ENCODE measurements at regions not wholly inside any gene's neighbourhood (a gene's known extent, or its start where the extent isn't known, plus 50 kb on each side); places are given as distances from the start of the nearest gene placed in this dataset.

DNA sequence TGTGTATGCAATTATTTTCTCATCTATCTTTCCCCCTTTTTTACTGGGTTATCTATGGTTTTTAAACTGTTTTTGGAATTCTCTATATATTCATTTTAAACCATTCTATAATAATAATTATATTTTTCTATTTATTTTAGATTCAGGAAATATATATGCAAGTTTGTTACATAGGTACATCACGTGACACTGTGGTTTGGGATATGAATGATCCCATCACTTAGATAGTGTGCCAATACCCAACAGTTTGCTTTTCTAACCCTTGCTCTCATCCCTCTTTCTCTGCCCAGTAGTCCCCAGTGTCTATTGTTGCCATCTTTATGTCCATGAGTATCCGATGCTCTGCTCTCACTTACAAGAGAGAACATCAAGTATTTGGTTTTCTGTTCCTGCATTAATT lies 65.8 kb upstream of the SPHKAP start:
- intact Hi-C loops (cut with DNase I) = no loop called here

DNA sequence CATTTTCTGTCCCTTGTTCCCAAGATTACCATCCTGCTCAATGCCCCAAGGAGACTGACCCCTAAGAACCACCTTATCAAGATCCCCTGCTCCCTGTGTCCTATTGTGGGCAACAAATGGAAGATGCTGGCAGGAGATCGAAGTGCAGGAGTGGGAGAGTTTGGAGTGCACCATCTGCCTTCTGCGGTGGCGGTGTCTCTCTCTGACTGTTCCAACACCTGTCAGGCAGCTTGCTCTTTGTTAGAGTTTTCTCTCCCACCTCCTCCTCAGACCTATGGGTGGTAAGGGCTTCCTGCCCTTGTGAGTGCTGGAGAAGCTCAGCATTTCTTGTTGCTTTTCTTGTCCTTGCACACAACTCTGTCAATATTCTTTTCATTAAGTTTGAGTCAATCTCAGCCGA lies 64.1 kb upstream of the SPHKAP start:
- WGBS = 77% methylated on average over 4 of the region's 4 CpGs
- no peaks in the 10 kb centered on the region for H3K27me3 ChIP-seq (replicated peaks; ENCODE audit: insufficient read depth)
- no peak overlapping the region for H3K4me3 ChIP-seq
- DNase-seq (ENCODE audit: low spot score) = no peak
- no peaks in the 10 kb centered on the region for H3K9me3 ChIP-seq
- H3K4me1 ChIP-seq (replicated peaks) = no peaks in the 10 kb centered on the region
- intact Hi-C loops (cut with DNase I) = no loop called here
- no peak overlapping the region for H3K27ac ChIP-seq
- TF ChIP-seq POLR2A (IDR thresholded peaks at IDR 0.05) (no peak), POLR2AphosphoS5 (IDR thresholded peaks at IDR 0.05) (no peak)
- TF ChIP-seq, protein P1, sequence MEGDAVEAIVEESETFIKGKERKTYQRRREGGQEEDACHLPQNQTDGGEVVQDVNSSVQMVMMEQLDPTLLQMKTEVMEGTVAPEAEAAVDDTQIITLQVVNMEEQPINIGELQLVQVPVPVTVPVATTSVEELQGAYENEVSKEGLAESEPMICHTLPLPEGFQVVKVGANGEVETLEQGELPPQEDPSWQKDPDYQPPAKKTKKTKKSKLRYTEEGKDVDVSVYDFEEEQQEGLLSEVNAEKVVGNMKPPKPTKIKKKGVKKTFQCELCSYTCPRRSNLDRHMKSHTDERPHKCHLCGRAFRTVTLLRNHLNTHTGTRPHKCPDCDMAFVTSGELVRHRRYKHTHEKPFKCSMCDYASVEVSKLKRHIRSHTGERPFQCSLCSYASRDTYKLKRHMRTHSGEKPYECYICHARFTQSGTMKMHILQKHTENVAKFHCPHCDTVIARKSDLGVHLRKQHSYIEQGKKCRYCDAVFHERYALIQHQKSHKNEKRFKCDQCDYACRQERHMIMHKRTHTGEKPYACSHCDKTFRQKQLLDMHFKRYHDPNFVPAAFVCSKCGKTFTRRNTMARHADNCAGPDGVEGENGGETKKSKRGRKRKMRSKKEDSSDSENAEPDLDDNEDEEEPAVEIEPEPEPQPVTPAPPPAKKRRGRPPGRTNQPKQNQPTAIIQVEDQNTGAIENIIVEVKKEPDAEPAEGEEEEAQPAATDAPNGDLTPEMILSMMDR (IDR thresholded peaks at IDR 0.05) = no peak
- no peaks in the 10 kb centered on the region for H3K36me3 ChIP-seq

More for the DNA sequence above, 65.8 kb upstream of the SPHKAP start:
- Histone ChIP-seq H3K4me3 (no peak overlapping the region), H3K27me3 (replicated peaks; ENCODE audit: insufficient read depth) (no peaks in the 10 kb centered on the region), H3K9me3 (no peaks in the 10 kb centered on the region), H3K4me1 (replicated peaks) (no peaks in the 10 kb centered on the region), H3K36me3 (no peaks in the 10 kb centered on the region), H3K27ac (no peak overlapping the region)
- WGBS = 94% methylated on average over 2 of the region's 2 CpGs
- TF ChIP-seq POLR2A (IDR thresholded peaks at IDR 0.05) = no peak
- TF ChIP-seq POLR2AphosphoS5 (IDR thresholded peaks at IDR 0.05) = no peak
- TF ChIP-seq, protein P1 (IDR thresholded peaks at IDR 0.05) = no peak
- no peak for DNase-seq (ENCODE audit: low spot score)

DNA sequence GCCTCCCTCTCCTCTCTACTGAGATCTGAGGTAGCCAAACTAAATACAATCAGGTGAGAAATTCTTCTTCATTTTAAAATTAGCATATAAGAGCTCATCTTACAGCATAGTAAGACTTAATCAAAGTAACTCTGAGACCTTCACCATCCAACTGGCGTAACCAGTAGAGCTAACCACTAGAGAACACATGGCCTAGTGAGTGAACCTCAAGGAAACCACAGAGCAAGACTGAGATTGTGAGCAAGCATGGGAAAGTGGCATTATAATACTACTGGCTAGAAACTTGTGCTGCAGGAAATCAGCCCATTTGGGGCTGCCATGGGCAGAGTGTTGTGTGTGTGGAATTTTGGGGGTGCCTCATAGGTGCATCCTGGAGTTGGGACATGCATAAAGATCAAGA lies 61.1 kb upstream of the SPHKAP start:
- H3K4me1 ChIP-seq (replicated peaks) = no peaks in the 10 kb centered on the region
- intact Hi-C loops (cut with DNase I) = no loop called here
- 96% methylated on average over 1 of the region's 1 CpG for WGBS
- no peak for DNase-seq (ENCODE audit: low spot score)
- no peak for TF ChIP-seq POLR2A (IDR thresholded peaks at IDR 0.05)
- TF ChIP-seq, protein P1 (IDR thresholded peaks at IDR 0.05) = no peak
- no peak for TF ChIP-seq POLR2AphosphoS5 (IDR thresholded peaks at IDR 0.05)
- H3K27ac ChIP-seq = no peak overlapping the region
- no peaks in the 10 kb centered on the region for H3K9me3 ChIP-seq
- H3K36me3 ChIP-seq = no peaks in the 10 kb centered on the region
- no peak overlapping the region for H3K4me3 ChIP-seq
- H3K27me3 ChIP-seq (replicated peaks; ENCODE audit: insufficient read depth) = no peaks in the 10 kb centered on the region

DNA sequence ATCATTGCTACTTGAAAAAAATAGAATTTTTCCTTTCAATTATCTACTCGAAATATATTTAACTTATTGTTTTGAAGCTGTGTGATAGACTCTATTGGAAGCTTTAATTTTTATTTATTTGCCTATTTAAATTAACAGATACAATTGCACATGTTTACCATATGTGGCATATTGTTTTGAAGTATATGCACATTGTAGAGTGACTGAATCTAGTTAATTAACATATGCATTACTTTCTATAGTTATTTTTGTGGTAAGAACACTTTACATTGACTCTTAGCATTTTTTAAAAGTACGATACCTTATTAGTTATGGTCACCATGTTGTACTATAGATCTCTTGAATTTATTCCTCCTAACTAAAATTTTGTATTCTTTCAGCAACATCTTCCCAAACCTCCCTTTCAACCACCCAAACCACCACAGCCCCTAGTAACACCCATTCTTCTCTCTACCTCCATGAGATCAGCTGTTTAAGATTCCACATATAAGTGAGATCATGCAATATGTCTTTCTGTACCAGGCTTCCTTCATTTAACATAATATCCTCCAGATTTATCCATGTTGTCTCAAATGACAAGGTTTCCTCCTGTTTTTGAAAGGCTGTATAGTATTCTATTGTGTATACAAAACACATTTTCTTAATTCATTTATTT lies 58.5 kb upstream of the SPHKAP start:
- Histone ChIP-seq H3K9me3 (no peaks in the 10 kb centered on the region), H3K4me1 (replicated peaks) (no peaks in the 10 kb centered on the region), H3K27ac (no peak overlapping the region), H3K36me3 (no peaks in the 10 kb centered on the region), H3K27me3 (replicated peaks; ENCODE audit: insufficient read depth) (no peaks in the 10 kb centered on the region), H3K4me3 (no peak overlapping the region)
- TF ChIP-seq, protein P1 (IDR thresholded peaks at IDR 0.05) = no peak
- TF ChIP-seq POLR2AphosphoS5 (IDR thresholded peaks at IDR 0.05) (no peak), POLR2A (IDR thresholded peaks at IDR 0.05) (no peak)
- no peak for DNase-seq (ENCODE audit: low spot score)
- intact Hi-C loops (cut with DNase I) = no loop called here
- WGBS = 82% methylated on average over 2 of the region's 2 CpGs

DNA sequence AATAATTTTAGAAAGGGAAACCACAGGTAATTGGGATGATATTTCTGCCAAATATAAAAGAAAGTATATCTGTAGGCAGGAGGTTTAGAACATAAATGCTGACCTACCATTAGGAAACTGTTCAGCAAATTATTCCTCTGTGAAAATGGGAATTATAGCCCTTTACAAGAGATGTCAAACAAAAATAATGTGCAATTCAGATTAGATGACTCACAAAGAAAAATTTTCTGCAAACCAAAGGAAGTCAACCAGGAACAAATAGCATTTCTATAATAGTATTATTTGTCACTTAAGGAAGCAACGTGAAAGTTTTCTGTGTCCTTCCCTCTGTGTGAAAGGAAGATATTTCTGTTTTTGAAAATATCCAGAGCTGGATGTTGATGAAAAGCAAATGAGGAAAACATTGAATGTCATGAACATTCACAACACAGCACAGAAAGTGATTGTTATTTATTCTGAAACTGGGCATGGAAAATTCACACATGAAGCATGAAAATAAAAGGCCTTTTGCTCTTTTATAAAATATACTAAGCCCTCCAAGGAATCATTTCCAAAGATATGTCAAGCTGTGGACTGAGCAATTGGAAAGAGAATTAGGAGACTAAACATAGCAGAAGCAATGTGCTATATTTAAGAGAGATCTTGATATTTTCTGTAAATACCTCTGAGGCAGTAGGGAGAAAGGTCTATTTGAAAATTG lies 57.9 kb upstream of the SPHKAP start:
- Histone ChIP-seq H3K4me3 (no peak overlapping the region), H3K27me3 (replicated peaks; ENCODE audit: insufficient read depth) (no peaks in the 10 kb centered on the region), H3K4me1 (replicated peaks) (no peaks in the 10 kb centered on the region), H3K36me3 (no peaks in the 10 kb centered on the region), H3K27ac (no peak overlapping the region), H3K9me3 (no peaks in the 10 kb centered on the region)
- TF ChIP-seq, protein P1 (IDR thresholded peaks at IDR 0.05) = no peak
- TF ChIP-seq POLR2AphosphoS5 (IDR thresholded peaks at IDR 0.05) (no peak), POLR2A (IDR thresholded peaks at IDR 0.05) (no peak)
- WGBS = 83% methylated on average over 1 of the region's 1 CpG
- intact Hi-C loops (cut with DNase I) = no loop called here
- no peak for DNase-seq (ENCODE audit: low spot score)
